SIG-M5 treated with dmso at 0.1 percent for 504 hours (cell line): ENCODE measurements at regions not wholly inside any gene's neighbourhood (a gene's known extent, or its start where the extent isn't known, plus 50 kb on each side); places are given as distances from the start of the nearest gene placed in this dataset.

Experiments used
- DNase-seq: peaks from one replicate; lab custom pipeline; 2025; ENCODE audit not compliant: unreplicated experiment; lab: John Stamatoyannopoulos, UW

- no peak for DNase-seq
These were observed 244.3 kb downstream of the CSNK1G3 start for GRCh38 chr5:123756318-123756665.

GRCh38 chr5:123755653-123756317, 243.8 kb downstream of the CSNK1G3 start:
- no peak for DNase-seq

- no peak for DNase-seq
These were observed 242.9 kb downstream of the CSNK1G3 start for GRCh38 chr5:123754908-123755307.

GRCh38 chr5:123753937-123754891, 242.2 kb downstream of the CSNK1G3 start:
- no peak for DNase-seq

- no peak for DNase-seq
These were observed 241.4 kb downstream of the CSNK1G3 start for GRCh38 chr5:123753180-123753936.

- no peak for DNase-seq
These were observed 240.7 kb downstream of the CSNK1G3 start for GRCh38 chr5:123752552-123753179.

GRCh38 chr5:123751670-123752069, 239.7 kb downstream of the CSNK1G3 start:
- DNase-seq: no peak

GRCh38 chr5:123748239-123748638, 236.3 kb downstream of the CSNK1G3 start:
- DNase-seq: no peak

GRCh38 chr5:123746683-123747360, 234.8 kb downstream of the CSNK1G3 start:
- no peak for DNase-seq

GRCh38 chr5:123743990-123744583, 232.1 kb downstream of the CSNK1G3 start:
- no peak for DNase-seq

- DNase-seq: no peak
These were observed 223.4 kb downstream of the CSNK1G3 start for GRCh38 chr5:123735384-123735783.

- no peak for DNase-seq
These were observed 220.3 kb downstream of the CSNK1G3 start for GRCh38 chr5:123732257-123732656.

GRCh38 chr5:123722451-123722850, 210.5 kb downstream of the CSNK1G3 start:
- no peak for DNase-seq

GRCh38 chr5:123721675-123722276, 209.8 kb downstream of the CSNK1G3 start:
- no peak for DNase-seq

- DNase-seq: no peak
These were observed 209.0 kb downstream of the CSNK1G3 start for GRCh38 chr5:123720955-123721354.

GRCh38 chr5:123720339-123720738, 208.4 kb downstream of the CSNK1G3 start:
- no peak for DNase-seq

GRCh38 chr5:123719004-123719403, 207.0 kb downstream of the CSNK1G3 start:
- DNase-seq: no peak

- DNase-seq: no peak
These were observed 206.3 kb downstream of the CSNK1G3 start for GRCh38 chr5:123718238-123718637.

- DNase-seq: no peak
These were observed 205.2 kb downstream of the CSNK1G3 start for GRCh38 chr5:123717139-123717538.

- no peak for DNase-seq
These were observed 198.1 kb downstream of the CSNK1G3 start for GRCh38 chr5:123710031-123710430.
